ENCODE measurements at regions not wholly inside any gene's neighbourhood (a gene's known extent, or its start where the extent isn't known, plus 50 kb on each side); places are given as distances from the start of the nearest gene placed in this dataset.
"Not testable (repeated sequence)": the region's sequence is repeated elsewhere in the genome, so short reads cannot be mapped to it uniquely, and the experiment has no call there.

DNA sequence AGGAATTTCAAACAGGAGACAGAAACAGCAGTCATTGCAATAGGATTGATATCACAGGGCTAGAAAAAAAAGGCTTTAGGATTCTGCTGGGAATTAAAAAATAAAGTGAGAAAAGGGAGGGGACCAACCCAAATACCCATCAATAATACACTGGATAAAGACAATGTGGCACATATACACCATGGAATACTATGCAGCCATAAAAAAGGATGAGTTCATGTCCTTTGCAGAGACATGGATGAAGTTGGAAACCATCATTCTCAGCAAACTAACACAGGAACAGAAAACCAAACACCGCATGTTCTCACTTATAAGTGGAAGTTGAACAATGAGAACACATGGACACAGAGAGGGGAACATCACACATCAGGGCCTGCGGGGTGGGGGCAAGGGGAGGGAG is 86.9 kb upstream of the ODAD2 start:
- TF ChIP-seq, protein P1, sequence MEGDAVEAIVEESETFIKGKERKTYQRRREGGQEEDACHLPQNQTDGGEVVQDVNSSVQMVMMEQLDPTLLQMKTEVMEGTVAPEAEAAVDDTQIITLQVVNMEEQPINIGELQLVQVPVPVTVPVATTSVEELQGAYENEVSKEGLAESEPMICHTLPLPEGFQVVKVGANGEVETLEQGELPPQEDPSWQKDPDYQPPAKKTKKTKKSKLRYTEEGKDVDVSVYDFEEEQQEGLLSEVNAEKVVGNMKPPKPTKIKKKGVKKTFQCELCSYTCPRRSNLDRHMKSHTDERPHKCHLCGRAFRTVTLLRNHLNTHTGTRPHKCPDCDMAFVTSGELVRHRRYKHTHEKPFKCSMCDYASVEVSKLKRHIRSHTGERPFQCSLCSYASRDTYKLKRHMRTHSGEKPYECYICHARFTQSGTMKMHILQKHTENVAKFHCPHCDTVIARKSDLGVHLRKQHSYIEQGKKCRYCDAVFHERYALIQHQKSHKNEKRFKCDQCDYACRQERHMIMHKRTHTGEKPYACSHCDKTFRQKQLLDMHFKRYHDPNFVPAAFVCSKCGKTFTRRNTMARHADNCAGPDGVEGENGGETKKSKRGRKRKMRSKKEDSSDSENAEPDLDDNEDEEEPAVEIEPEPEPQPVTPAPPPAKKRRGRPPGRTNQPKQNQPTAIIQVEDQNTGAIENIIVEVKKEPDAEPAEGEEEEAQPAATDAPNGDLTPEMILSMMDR (IDR thresholded peaks at IDR 0.05), result not testable (repeated sequence)
- TF ChIP-seq POLR2A (IDR thresholded peaks at IDR 0.05), result not testable (repeated sequence)
